K562 (cell line): ENCODE measurements at regions not wholly inside any gene's neighbourhood (a gene's known extent, or its start where the extent isn't known, plus 50 kb on each side); places are given as distances from the start of the nearest gene placed in this dataset.
A peak's percentile ranks its signal among the peaks of the same experiment; 100 is the strongest.

Experiments
- ARHGAP35 ChIP-seq: fragments of 450-650 bp; IDR thresholded peaks from 2 replicates; pipeline ENCODE4 v1.6.1; 2018; ENCODE audit not compliant: partially characterized antibody
- L3MBTL2 ChIP-seq: fragments of 450-650 bp; IDR thresholded peaks from 2 replicates; pipeline ENCODE4 v1.6.1; 2016; ENCODE audit warnings: mild to moderate bottlenecking, moderate library complexity
- MAZ ChIP-seq, 2 experiments: fragments of 450-650 bp in 1 of 2; sonication (generic) in 1 of 2; formaldehyde crosslinking; IDR thresholded peaks in 1 of 2; conservative IDR thresholded peaks in 1 of 2; 2 replicates each; pipeline versions ENCODE4 v1.4.0 to v1.5.0; 2020; ENCODE audit warnings: mild to moderate bottlenecking in 1 of 2, missing genetic modification reagents in 1 of 2
- NR2C1 ChIP-seq, 2 experiments: fragments of 450-650 bp; IDR thresholded peaks; 2 replicates each; pipeline ENCODE4 v1.6.1; 2017; ENCODE audit warnings: mild to moderate bottlenecking in 2 of 2, antibody characterized with exemption in 1 of 2, inconsistent platforms in 1 of 2, missing compliant biosample characterization in 1 of 2, missing genetic modification characterization in 1 of 2
- SAP30 ChIP-seq: fragments of 200-600 bp; sonication (generic); IDR thresholded peaks from 2 replicates; pipeline ENCODE4 v1.6.1; 2012; ENCODE audit warnings: borderline replicate concordance, low read depth, mild to moderate bottlenecking, moderate library complexity, low read length, control low read depth, inconsistent platforms; ENCODE audit not compliant: insufficient read depth, poor library complexity, severe bottlenecking
- SIRT6 ChIP-seq: IDR thresholded peaks from one replicate; pipeline ENCODE4 v1.6.1; 2012; ENCODE audit warnings: low read depth, mild to moderate bottlenecking, control low read depth, inconsistent platforms, low read length, moderate library complexity
- SMARCA4 ChIP-seq: fragments of 450-650 bp; IDR thresholded peaks from 2 replicates; pipeline ENCODE4 v1.6.1; 2016
- ZBTB7A ChIP-seq: IDR thresholded peaks from 2 replicates; pipeline ENCODE4 v1.6.1; 2011; ENCODE audit warnings: low read depth, mild to moderate bottlenecking, low read length, moderate library complexity, borderline replicate concordance; ENCODE audit not compliant: control insufficient read depth
- ZNF134 ChIP-seq: fragments of 250-450 bp; sonication (Bioruptor Pico); conservative IDR thresholded peaks from 2 replicates; pipeline ENCODE4 v1.4.0; 2020
- ZNF175 ChIP-seq: fragments of 200-800 bp; sonication (Bioruptor generic); IDR thresholded peaks from 2 replicates; pipeline ENCODE4 v1.6.1; 2016; ENCODE audit warnings: low read depth, mild to moderate bottlenecking, missing genetic modification characterization, missing compliant biosample characterization
- ZNF644 ChIP-seq: fragments of 200-800 bp; sonication (Bioruptor generic); IDR thresholded peaks from 2 replicates; pipeline ENCODE4 v1.6.1; 2016; ENCODE audit warnings: low read depth, missing genetic modification characterization, missing compliant biosample characterization
- ZNF668 ChIP-seq: fragments of 250-450 bp; sonication (Bioruptor Pico); IDR thresholded peaks from 2 replicates; pipeline ENCODE4 v1.8.0; 2022; ENCODE audit warnings: mild to moderate bottlenecking, inconsistent platforms
- TF ChIP-seq, protein P1 (sequence below): sonication (generic); formaldehyde crosslinking; IDR thresholded peaks from 2 replicates; pipeline ENCODE4 v1.8.0; 2022; ENCODE audit warnings: mild to moderate bottlenecking, missing genetic modification reagents
- TF ChIP-seq, protein P2 (sequence below): fragments of 150-350 bp; IDR thresholded peaks from 2 replicates; pipeline ENCODE4 v1.6.1; 2014; ENCODE audit warnings: low read depth, mild to moderate bottlenecking, low read length, borderline replicate concordance
- TF ChIP-seq, protein P3 (sequence below), 3 experiments: IDR thresholded peaks in 2 of 3; conservative IDR thresholded peaks in 1 of 3; 2 replicates each; pipeline ENCODE4 v1.5.1; 2011 to 2012; ENCODE audit warnings: low read length in 3 of 3, mild to moderate bottlenecking in 3 of 3, control low read depth in 2 of 3, improper control_type of control experiment in 1 of 3, inconsistent platforms in 1 of 3, low read depth in 1 of 3, mixed read lengths in 1 of 3, moderate library complexity in 1 of 3; ENCODE audit not compliant: insufficient read depth in 2 of 3

DNA sequence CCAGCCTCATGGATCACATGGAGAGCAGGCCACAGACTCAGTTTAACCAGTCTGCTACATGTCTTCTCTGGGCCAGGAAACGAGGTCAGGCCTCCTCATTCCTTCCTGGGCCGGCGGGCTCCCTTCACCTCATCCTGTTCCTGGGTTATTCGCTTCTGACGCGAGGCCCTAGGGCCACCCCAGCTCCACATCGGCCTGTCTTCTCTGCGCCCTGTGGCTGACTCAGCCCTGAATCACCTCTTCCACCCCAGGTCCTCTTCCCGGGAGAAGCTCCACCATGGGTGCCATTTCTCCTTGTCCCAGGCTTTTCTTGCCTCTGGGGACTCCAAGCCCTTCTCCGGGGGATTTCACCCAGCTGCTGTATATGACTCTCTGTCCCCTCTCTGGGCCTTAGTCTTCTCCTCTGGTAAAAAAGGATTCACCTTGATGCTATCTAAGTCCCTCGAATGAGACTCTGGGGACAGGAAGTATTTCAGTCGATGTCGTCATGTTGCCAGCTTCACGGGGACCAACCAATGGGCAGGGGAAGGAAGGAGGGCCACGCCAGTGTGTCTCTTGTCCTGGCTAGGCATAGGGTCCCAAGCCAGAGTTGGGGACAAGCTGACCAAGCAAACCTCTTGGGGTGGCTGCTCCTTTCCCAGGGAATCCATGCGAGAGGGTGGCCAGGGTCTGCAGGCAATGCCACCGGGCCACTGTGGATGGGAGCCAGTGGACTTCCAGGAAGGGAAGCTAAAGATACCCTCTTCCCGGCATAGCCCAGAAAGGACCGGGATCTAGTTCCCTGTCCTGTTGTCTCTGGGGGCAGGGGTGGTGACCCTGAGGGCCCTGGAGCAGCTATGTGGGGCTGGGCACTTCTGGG lies 58.7 kb downstream of the SOCS3 start (continued):
- TF ChIP-seq L3MBTL2 (peak; percentile 37; the same call in 1 of the 2 replicates), ZNF175 (peak; percentile 97), ZNF668 (CRISPR knock-in tag) (no peak), SMARCA4 (peak; percentile 49; the same call in 1 of the 2 replicates), SIRT6 (no peak), ZNF134 (peak; percentile 59; the same call in 1 of the 2 replicates), ARHGAP35 (no peak), MAZ (CRISPR knock-in tag; conservative IDR thresholded peaks at IDR 0.05 in 1 of 2, IDR thresholded peaks at IDR 0.05 in 1 of 2) (peak in 1 of 2 experiments; percentile 70; a peak in 3 of 4 replicates), ZBTB7A (no peak), ZNF644 (peak; percentile 61; the same call in 1 of the 2 replicates), SAP30 (no peak), NR2C1 (IDR thresholded peaks at IDR 0.05) (no peak), NR2C1 (tag; IDR thresholded peaks at IDR 0.05) (peak; percentile 76)
- TF ChIP-seq, protein P1, sequence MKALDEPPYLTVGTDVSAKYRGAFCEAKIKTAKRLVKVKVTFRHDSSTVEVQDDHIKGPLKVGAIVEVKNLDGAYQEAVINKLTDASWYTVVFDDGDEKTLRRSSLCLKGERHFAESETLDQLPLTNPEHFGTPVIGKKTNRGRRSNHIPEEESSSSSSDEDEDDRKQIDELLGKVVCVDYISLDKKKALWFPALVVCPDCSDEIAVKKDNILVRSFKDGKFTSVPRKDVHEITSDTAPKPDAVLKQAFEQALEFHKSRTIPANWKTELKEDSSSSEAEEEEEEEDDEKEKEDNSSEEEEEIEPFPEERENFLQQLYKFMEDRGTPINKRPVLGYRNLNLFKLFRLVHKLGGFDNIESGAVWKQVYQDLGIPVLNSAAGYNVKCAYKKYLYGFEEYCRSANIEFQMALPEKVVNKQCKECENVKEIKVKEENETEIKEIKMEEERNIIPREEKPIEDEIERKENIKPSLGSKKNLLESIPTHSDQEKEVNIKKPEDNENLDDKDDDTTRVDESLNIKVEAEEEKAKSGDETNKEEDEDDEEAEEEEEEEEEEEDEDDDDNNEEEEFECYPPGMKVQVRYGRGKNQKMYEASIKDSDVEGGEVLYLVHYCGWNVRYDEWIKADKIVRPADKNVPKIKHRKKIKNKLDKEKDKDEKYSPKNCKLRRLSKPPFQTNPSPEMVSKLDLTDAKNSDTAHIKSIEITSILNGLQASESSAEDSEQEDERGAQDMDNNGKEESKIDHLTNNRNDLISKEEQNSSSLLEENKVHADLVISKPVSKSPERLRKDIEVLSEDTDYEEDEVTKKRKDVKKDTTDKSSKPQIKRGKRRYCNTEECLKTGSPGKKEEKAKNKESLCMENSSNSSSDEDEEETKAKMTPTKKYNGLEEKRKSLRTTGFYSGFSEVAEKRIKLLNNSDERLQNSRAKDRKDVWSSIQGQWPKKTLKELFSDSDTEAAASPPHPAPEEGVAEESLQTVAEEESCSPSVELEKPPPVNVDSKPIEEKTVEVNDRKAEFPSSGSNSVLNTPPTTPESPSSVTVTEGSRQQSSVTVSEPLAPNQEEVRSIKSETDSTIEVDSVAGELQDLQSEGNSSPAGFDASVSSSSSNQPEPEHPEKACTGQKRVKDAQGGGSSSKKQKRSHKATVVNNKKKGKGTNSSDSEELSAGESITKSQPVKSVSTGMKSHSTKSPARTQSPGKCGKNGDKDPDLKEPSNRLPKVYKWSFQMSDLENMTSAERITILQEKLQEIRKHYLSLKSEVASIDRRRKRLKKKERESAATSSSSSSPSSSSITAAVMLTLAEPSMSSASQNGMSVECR (CRISPR knock-in tag) = no peak
- TF ChIP-seq, protein P2, sequence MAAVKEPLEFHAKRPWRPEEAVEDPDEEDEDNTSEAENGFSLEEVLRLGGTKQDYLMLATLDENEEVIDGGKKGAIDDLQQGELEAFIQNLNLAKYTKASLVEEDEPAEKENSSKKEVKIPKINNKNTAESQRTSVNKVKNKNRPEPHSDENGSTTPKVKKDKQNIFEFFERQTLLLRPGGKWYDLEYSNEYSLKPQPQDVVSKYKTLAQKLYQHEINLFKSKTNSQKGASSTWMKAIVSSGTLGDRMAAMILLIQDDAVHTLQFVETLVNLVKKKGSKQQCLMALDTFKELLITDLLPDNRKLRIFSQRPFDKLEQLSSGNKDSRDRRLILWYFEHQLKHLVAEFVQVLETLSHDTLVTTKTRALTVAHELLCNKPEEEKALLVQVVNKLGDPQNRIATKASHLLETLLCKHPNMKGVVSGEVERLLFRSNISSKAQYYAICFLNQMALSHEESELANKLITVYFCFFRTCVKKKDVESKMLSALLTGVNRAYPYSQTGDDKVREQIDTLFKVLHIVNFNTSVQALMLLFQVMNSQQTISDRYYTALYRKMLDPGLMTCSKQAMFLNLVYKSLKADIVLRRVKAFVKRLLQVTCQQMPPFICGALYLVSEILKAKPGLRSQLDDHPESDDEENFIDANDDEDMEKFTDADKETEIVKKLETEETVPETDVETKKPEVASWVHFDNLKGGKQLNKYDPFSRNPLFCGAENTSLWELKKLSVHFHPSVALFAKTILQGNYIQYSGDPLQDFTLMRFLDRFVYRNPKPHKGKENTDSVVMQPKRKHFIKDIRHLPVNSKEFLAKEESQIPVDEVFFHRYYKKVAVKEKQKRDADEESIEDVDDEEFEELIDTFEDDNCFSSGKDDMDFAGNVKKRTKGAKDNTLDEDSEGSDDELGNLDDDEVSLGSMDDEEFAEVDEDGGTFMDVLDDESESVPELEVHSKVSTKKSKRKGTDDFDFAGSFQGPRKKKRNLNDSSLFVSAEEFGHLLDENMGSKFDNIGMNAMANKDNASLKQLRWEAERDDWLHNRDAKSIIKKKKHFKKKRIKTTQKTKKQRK = no peak
- TF ChIP-seq, protein P3, sequence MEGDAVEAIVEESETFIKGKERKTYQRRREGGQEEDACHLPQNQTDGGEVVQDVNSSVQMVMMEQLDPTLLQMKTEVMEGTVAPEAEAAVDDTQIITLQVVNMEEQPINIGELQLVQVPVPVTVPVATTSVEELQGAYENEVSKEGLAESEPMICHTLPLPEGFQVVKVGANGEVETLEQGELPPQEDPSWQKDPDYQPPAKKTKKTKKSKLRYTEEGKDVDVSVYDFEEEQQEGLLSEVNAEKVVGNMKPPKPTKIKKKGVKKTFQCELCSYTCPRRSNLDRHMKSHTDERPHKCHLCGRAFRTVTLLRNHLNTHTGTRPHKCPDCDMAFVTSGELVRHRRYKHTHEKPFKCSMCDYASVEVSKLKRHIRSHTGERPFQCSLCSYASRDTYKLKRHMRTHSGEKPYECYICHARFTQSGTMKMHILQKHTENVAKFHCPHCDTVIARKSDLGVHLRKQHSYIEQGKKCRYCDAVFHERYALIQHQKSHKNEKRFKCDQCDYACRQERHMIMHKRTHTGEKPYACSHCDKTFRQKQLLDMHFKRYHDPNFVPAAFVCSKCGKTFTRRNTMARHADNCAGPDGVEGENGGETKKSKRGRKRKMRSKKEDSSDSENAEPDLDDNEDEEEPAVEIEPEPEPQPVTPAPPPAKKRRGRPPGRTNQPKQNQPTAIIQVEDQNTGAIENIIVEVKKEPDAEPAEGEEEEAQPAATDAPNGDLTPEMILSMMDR (IDR thresholded peaks at IDR 0.05 in 2 of 3, conservative IDR thresholded peaks at IDR 0.05 in 1 of 3; ENCODE audit: insufficient read depth in 2 of 3, low read depth in 1 of 3, low read length in 3 of 3) = no peak
